ENCODE measurements at regions not wholly inside any gene's neighbourhood (a gene's known extent, or its start where the extent isn't known, plus 50 kb on each side); places are given as distances from the start of the nearest gene placed in this dataset.

DNA sequence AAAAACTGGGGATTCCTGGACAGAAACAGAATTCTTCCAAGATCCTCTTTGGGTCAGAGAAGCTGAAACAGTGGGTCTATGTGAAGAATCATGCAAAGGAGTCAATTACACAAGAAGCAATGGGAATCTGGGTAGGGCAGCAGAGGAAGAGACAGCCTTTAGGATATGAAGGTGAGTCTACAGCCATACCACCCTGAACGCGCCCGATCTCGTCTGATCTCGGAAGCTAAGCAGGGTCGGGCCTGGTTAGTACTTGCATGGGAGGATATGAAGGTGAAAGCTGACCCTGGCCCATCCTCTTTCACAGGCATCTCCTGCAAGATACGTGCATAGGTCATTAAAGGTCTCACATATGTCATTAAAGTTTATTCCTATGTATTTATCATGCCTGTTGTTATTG, 1080.9 kb upstream of the FANCL start:
- H3K27me3 Mint-ChIP-seq (ENCODE audit: low read depth), result no peaks in the 10 kb centered on the region
- no peaks in the 10 kb centered on the region for H3K36me3 Mint-ChIP-seq (ENCODE audit: low read depth)
- H3K9me3 Mint-ChIP-seq (ENCODE audit: insufficient read depth), result no peaks in the 10 kb centered on the region
- ChIA-PET CTCF (no interaction called here), POLR2A (no interaction called here)
- DNase-seq, result no peak
- no peaks in the 10 kb centered on the region for H3K4me1 Mint-ChIP-seq (ENCODE audit: low read depth)
- no peak overlapping the region for H3K27ac Mint-ChIP-seq
- no peak overlapping the region for H3K4me3 Mint-ChIP-seq
- no peak for ATAC-seq

DNA sequence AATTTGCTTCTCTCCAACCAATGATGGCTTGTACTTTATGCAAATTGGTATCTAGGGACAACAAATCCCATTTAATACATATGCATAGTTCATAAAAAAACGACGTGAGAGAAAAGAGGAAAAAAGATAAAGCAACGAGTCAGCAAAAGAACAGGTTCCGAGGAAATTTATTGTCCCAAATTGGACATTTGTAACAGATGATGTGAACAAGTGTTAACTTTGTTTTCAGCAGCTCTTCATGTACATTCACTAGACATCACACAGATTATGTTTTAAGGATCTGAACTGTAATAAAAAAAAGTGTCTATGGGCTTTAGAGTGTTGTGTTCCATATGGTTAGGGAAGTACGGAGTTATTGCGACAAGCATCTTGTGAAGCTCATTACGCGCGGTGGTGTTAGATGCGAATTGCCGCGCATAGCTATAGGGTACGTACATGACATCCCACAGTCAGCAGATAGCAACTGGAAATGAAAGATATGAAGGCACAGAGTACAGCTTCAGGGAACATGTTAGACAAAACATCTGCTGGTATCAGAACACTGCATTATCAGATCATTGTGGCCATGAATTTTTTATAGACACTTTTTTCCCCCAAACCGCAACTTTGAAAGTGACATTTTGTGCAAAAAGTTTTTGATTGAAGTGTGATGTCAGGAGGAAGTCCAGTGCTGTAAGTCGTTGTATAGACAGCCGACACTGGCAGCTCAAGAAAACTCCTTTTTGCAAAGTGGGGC, 1073.1 kb upstream of the FANCL start:
- no peak for ATAC-seq
- Mint-ChIP-seq H3K4me3 (no peak overlapping the region), H3K27ac (no peak overlapping the region), H3K27me3 (ENCODE audit: low read depth) (peaks cover 11% of the 10 kb centered on the region), H3K9me3 (ENCODE audit: insufficient read depth) (no peaks in the 10 kb centered on the region), H3K4me1 (ENCODE audit: low read depth) (peaks cover 2% of the 10 kb centered on the region), H3K36me3 (ENCODE audit: low read depth) (no peaks in the 10 kb centered on the region)
- CTCF ChIA-PET, result no interaction called here
- POLR2A ChIA-PET, result no interaction called here
- DNase-seq, result no peak

DNA sequence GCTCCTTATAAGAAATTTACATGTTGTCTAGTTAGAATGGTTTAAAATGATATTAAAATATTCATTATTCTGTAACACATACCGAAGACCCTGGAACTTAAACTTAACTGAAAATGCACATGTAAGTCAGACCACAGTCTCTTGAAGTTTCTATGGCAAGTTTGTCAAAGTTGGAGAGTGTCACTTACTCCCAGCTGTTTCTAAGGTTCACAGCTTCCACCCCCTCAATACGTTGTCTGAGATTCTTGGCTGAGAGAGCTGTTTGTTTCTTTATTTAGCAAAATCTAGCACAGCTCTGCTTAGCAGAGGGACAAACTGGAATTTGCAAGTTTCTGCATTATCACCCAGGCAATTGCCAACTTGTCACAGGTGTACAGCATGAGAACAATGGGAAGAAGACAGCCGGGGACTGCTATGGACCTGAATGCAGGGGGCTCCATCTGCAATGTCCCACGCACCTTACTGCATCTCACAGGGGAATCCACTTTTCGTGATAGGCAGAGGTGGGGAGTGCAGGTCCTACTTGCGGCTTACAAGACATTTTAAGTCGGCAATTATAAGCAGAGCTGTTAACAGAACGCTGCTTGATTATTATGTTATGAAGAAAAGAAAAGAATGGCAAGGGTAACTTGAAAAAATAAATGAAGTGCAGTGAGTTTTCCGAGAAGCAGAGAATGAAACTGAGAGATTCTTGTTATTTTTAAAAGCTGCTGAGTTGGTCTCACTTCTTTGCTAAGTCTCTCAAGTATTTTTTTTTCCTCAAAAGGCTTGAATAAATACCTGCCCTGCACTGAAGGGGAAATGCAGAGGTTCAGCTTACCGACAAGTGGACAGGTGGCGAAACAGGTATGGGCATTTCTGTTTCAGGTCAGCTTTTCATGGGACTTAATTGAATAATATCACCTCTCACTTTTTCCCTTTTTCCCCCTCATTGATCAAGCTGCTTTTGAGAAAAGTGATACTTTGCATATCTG, 1072.1 kb upstream of the FANCL start:
- no peaks in the 10 kb centered on the region for H3K9me3 Mint-ChIP-seq (ENCODE audit: insufficient read depth)
- ATAC-seq, result no peak
- DNase-seq, result no peak
- H3K4me3 Mint-ChIP-seq, result no peak overlapping the region
- ChIA-PET CTCF (no interaction called here), POLR2A (no interaction called here)
- peaks cover 11% of the 10 kb centered on the region for H3K27me3 Mint-ChIP-seq (ENCODE audit: low read depth)
- H3K27ac Mint-ChIP-seq, result no peak overlapping the region
- no peaks in the 10 kb centered on the region for H3K36me3 Mint-ChIP-seq (ENCODE audit: low read depth)
- H3K4me1 Mint-ChIP-seq (ENCODE audit: low read depth), result peaks cover 2% of the 10 kb centered on the region

DNA sequence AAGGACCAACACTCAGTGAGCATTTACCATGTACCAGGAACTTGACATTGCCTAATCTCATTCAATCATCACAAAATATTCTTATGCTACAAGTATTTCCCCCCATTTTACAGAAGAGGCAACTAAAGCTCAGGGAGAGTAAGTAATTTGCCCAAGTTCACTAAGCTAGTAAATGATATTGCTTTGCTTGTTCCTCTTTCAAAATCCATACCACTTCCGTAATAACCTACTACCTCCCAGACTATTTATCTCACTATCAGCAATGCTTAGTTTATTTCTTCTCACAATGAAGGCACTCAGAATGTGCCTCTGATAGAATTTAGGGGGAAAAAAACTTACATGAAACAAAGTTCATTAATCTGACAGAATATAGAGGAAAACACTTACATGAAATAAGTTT, 1070.9 kb upstream of the FANCL start:
- Mint-ChIP-seq H3K27ac (no peak overlapping the region), H3K9me3 (ENCODE audit: insufficient read depth) (no peaks in the 10 kb centered on the region), H3K4me1 (ENCODE audit: low read depth) (peaks cover 2% of the 10 kb centered on the region), H3K4me3 (no peak overlapping the region), H3K36me3 (ENCODE audit: low read depth) (no peaks in the 10 kb centered on the region), H3K27me3 (ENCODE audit: low read depth) (peaks cover 11% of the 10 kb centered on the region)
- ATAC-seq, result no peak
- POLR2A ChIA-PET, result no interaction called here
- CTCF ChIA-PET, result interaction anchor here (0.6 kb wide), 1 partner anchor 11 kb away, joined by 3 read pairs; no protein-coding TSS in a partner anchor
- no peak for DNase-seq

DNA sequence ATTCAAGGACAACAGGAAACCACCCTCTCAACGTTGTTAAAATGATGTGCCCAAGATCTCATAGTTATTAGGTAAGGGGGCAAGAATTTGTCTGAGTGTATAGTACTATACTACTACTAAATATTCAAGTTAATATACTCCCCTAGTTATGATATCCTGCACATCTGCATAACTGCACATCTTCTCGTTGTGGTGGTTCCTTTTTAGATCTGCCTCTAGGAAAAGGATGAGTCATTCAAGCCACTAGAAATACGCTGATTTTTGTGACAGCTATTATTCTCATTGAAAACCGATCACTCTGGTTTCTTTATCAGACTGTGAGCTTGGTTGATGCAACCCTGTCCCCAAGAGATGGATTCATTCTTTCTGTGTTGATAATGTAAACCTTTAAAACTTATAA, 1067.0 kb upstream of the FANCL start:
- CTCF ChIA-PET, result no interaction called here
- no peak for DNase-seq
- Mint-ChIP-seq H3K4me3 (no peak overlapping the region), H3K9me3 (ENCODE audit: insufficient read depth) (no peaks in the 10 kb centered on the region), H3K4me1 (ENCODE audit: low read depth) (no peaks in the 10 kb centered on the region), H3K36me3 (ENCODE audit: low read depth) (no peaks in the 10 kb centered on the region), H3K27ac (no peak overlapping the region), H3K27me3 (ENCODE audit: low read depth) (peaks cover 4% of the 10 kb centered on the region)
- no peak for ATAC-seq
- POLR2A ChIA-PET, result no interaction called here

DNA sequence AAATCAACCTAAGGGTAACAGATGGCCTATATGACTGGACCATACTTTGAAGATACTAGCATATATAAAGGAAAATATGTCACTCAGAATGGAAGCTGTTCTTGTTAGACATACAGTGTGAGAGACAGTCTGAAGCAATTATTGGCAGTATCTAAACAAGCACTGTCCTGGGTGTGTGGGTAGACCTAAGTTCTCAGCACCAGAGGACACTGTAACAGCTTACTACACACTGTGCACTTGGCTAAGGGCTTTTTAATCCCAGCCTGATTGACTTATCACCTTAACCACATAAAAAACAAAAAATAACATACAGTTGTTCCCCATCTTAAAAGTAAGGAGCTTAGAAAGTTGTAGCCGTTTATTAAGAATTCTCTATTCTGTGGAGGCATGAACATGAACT, 1066.1 kb upstream of the FANCL start:
- ATAC-seq, result no peak
- no peaks in the 10 kb centered on the region for H3K36me3 Mint-ChIP-seq (ENCODE audit: low read depth)
- DNase-seq, result no peak
- no peak overlapping the region for H3K4me3 Mint-ChIP-seq
- no peaks in the 10 kb centered on the region for H3K4me1 Mint-ChIP-seq (ENCODE audit: low read depth)
- POLR2A ChIA-PET, result no interaction called here
- H3K27me3 Mint-ChIP-seq (ENCODE audit: low read depth), result peaks cover 4% of the 10 kb centered on the region
- no peak overlapping the region for H3K27ac Mint-ChIP-seq
- H3K9me3 Mint-ChIP-seq (ENCODE audit: insufficient read depth), result no peaks in the 10 kb centered on the region
- CTCF ChIA-PET, result no interaction called here

DNA sequence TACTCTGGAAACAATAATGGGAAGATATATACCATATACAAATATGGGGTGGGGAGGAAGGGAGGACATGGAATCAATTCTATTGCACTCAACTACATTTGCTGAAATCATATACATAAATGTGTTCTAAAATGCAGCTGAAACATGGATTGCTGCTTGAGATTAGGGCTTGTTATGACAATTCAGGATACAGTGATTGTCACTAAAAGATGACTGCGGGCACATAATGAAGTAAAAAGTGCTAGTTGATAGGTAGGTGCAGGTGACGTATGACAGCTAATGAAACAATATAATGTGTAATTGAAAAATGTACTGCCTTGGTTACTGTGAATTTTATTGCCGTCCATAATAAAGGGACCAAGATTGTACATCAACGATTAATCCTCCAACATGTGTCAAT, 1062.1 kb upstream of the FANCL start:
- H3K27ac Mint-ChIP-seq, result no peak overlapping the region
- no peak overlapping the region for H3K4me3 Mint-ChIP-seq
- no peaks in the 10 kb centered on the region for H3K36me3 Mint-ChIP-seq (ENCODE audit: low read depth)
- no peaks in the 10 kb centered on the region for H3K9me3 Mint-ChIP-seq (ENCODE audit: insufficient read depth)
- H3K27me3 Mint-ChIP-seq (ENCODE audit: low read depth), result no peaks in the 10 kb centered on the region
- CTCF ChIA-PET, result no interaction called here
- ATAC-seq (no peak), DNase-seq (no peak)
- POLR2A ChIA-PET, result no interaction called here
- no peaks in the 10 kb centered on the region for H3K4me1 Mint-ChIP-seq (ENCODE audit: low read depth)

DNA sequence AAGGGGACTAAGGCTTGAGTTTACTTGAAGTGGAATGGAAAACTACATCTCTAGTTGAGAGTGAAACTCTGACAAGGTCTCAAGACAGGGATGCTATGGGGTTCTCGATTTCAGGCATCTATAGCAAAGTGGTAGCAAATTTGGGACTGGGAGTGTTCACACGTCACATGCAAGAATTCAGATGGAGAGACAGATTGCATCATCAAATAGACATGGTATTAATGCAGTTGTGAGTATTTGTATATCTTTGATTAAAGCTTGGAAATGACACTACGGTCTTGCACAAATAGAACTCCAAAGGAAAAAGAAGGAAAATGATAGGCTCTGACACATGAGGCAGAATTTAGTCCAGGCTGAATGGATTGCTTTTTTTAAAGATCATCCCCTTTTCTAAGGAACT, 1061.6 kb upstream of the FANCL start:
- POLR2A ChIA-PET, result no interaction called here
- Mint-ChIP-seq H3K4me1 (ENCODE audit: low read depth) (no peaks in the 10 kb centered on the region), H3K4me3 (no peak overlapping the region), H3K36me3 (ENCODE audit: low read depth) (no peaks in the 10 kb centered on the region), H3K27me3 (ENCODE audit: low read depth) (no peaks in the 10 kb centered on the region), H3K9me3 (ENCODE audit: insufficient read depth) (no peaks in the 10 kb centered on the region), H3K27ac (no peak overlapping the region)
- CTCF ChIA-PET, result no interaction called here
- DNase-seq (no peak), ATAC-seq (no peak)

DNA sequence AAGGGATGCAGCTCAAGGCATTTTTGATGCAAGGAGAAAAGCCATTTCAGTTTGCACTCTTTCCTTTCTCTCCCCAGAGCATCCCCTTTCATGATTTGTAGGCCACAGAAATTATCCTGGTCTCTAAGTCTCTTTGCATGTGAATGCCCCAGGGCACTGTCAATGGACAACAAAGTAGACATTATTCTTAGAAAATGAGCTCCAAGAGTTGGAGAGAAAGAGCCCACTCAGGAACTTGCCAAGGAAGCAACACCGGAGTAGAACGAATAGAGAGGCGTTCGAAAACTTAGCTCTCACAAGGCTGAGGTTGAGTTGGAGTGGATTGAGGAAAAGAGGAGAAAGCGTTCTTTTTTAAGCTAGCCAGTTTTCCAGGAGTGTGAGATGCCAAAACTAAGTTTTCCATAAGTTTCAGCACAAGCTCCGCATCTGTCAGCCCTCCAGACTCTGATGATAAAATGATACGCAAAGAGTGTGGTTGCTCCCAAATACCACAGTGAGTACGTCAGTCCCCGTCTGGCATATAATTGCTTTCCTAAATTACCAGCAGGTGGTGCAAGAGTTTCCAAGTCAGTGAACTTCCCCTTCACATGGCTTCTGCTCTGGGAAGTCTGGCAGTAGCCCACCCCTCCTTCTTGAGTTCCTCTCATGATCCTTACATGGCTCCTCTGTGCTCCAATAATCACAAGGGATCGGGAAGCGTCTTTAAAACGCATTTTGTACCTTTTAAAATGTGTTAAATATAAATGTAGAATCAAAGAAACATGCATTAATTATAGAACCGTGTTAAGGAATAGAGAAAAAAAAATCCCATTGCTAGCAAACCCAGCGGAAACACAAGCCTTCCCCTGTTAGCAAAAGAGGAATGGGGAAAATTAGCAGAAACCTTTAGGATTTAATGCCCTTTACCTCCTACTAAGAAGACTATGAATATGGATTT, 1060.6 kb upstream of the FANCL start:
- no peaks in the 10 kb centered on the region for H3K4me1 Mint-ChIP-seq (ENCODE audit: low read depth)
- DNase-seq, result peak; percentile 24
- ChIA-PET CTCF (interaction anchor here (0.9 to 1.0 kb wide), 2 partner anchors 8 to 10 kb away, joined by 3 to 4 read pairs; no protein-coding TSS in a partner anchor), POLR2A (no interaction called here)
- H3K27ac Mint-ChIP-seq, result no peak overlapping the region
- H3K27me3 Mint-ChIP-seq (ENCODE audit: low read depth), result no peaks in the 10 kb centered on the region
- no peak for ATAC-seq
- H3K36me3 Mint-ChIP-seq (ENCODE audit: low read depth), result no peaks in the 10 kb centered on the region
- H3K9me3 Mint-ChIP-seq (ENCODE audit: insufficient read depth), result no peaks in the 10 kb centered on the region
- H3K4me3 Mint-ChIP-seq, result no peak overlapping the region

DNA sequence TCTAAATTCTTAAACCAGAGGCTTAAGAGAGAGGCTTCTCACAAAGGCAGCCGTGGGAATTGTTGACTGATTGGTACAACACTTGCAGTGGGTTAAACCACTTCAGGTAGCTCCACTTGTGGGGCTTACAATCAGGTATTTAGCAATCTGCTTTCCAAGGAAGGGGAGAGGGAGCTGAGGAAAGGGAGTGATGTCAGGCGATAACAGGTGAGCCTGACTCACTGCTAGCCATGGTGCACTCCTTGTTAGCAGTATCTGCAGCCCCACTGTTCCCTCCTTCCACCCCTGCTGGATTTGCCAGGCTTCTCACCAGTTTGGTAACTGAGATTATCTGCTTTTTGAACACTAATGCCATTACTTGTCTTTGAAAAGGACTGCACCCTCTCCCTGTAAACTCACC, 1056.7 kb upstream of the FANCL start:
- DNase-seq, result no peak
- POLR2A ChIA-PET, result no interaction called here
- Mint-ChIP-seq H3K27me3 (ENCODE audit: low read depth) (no peaks in the 10 kb centered on the region), H3K36me3 (ENCODE audit: low read depth) (no peaks in the 10 kb centered on the region), H3K4me3 (no peak overlapping the region), H3K27ac (no peak overlapping the region), H3K9me3 (ENCODE audit: insufficient read depth) (no peaks in the 10 kb centered on the region), H3K4me1 (ENCODE audit: low read depth) (no peaks in the 10 kb centered on the region)
- ATAC-seq, result no peak
- CTCF ChIA-PET, result no interaction called here

DNA sequence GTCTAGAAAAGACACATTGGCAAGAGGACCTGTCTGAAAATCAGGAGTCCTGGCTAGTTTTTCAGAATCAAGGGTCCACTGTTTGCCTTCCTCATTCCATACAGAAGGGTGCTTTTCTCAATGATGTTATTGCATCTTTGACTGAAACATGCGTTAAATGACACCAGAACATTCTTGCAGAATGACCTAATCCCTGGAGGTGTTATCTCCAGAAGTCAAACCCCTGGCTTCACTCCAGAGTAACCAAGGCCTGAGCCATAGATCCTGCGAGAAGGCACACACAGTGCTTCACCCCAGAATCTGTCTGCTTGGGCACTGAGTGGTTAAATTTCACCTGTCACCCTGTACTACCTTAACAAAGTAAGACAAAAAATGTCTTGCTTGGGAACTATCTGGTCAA, 1055.2 kb upstream of the FANCL start:
- CTCF ChIA-PET, result no interaction called here
- Mint-ChIP-seq H3K4me1 (ENCODE audit: low read depth) (no peaks in the 10 kb centered on the region), H3K27me3 (ENCODE audit: low read depth) (no peaks in the 10 kb centered on the region), H3K36me3 (ENCODE audit: low read depth) (no peaks in the 10 kb centered on the region), H3K4me3 (no peak overlapping the region), H3K27ac (no peak overlapping the region), H3K9me3 (ENCODE audit: insufficient read depth) (no peaks in the 10 kb centered on the region)
- no peak for ATAC-seq
- DNase-seq, result no peak
- POLR2A ChIA-PET, result no interaction called here

Data from activated CD8-positive, alpha-beta T cell treated with anti-CD3 and anti-CD28 coated beads, Interleukin-2, amount 10 ng/mL, durations not matched to agents 7 days and 5 days (primary cell).